Immature natural killer cell (primary cell): ENCODE measurements at regions not wholly inside any gene's neighbourhood (a gene's known extent, or its start where the extent isn't known, plus 50 kb on each side); places are given as distances from the start of the nearest gene placed in this dataset.
"Not testable (repeated sequence)": the region's sequence is repeated elsewhere in the genome, so short reads cannot be mapped to it uniquely, and the experiment has no call there.

Source experiments
- DNase-seq, 3 donors: peaks; one replicate each; pipeline ENCODE4 v3.0.0; 2022; ENCODE audit warnings: mixed read lengths in 1 of 3
- H3K27ac Mint-ChIP-seq, 6 donors: one replicate each; pipeline ENCODE4 v1.8.0; 2020; ENCODE audit warnings: mixed read lengths in 6 of 6, mild to moderate bottlenecking in 5 of 6, inconsistent platforms in 4 of 6, moderate library complexity in 3 of 6
- H3K27me3 Mint-ChIP-seq, 3 donors: one replicate each; pipeline ENCODE4 v1.8.0; 2020 to 2021; ENCODE audit warnings: low read depth in 3 of 3, mild to moderate bottlenecking in 3 of 3, mixed read lengths in 3 of 3, moderate library complexity in 3 of 3, inconsistent platforms in 1 of 3
- H3K36me3 Mint-ChIP-seq, 3 donors: one replicate each; pipeline ENCODE4 v1.8.0; 2020; ENCODE audit warnings: mixed read lengths in 3 of 3, inconsistent platforms in 2 of 3, mild to moderate bottlenecking in 2 of 3
- H3K4me1 Mint-ChIP-seq, 2 donors: one replicate each; pipeline ENCODE4 v1.8.0; 2020; ENCODE audit warnings: inconsistent platforms in 2 of 2, mild to moderate bottlenecking in 2 of 2, mixed read lengths in 2 of 2, moderate library complexity in 1 of 2
- H3K4me3 Mint-ChIP-seq, 5 donors: one replicate each; pipeline ENCODE4 v1.8.0; 2020; ENCODE audit warnings: mild to moderate bottlenecking in 5 of 5, mixed read lengths in 5 of 5, inconsistent platforms in 3 of 5, moderate library complexity in 3 of 5
- H3K9me3 Mint-ChIP-seq, 6 donors: one replicate each; pipeline ENCODE4 v1.8.0; 2020; ENCODE audit warnings: mild to moderate bottlenecking in 6 of 6, mixed read lengths in 6 of 6, inconsistent platforms in 4 of 6, moderate library complexity in 3 of 6

DNA sequence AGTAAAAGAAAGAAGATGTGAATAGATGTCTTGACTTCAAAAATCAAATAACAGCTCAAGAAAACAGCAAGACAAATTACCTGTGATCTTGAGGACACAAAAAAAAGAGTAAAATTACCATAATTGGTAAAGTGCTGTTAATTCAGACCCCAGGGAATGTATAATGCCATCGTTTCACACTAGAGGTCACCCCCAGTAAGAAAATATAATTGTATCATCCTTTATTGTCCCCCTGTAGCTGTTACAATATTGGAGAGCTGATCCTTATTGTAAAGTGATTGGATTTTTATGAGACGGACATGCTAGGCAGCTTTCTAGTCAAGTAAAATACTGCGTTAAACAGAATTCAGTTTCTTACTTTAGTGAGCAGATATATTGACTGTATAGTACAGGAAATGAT, 377.0 kb downstream of the TLE1 start:
- no peak for DNase-seq
- no peaks in the 10 kb centered on the region for H3K36me3 Mint-ChIP-seq
- no peak overlapping the region for H3K27ac Mint-ChIP-seq
- peaks cover 0 to 8% (median 5%) of the 10 kb centered on the region in 6 donors for H3K9me3 Mint-ChIP-seq
- H3K4me3 Mint-ChIP-seq: no peak overlapping the region
- H3K4me1 Mint-ChIP-seq: no peaks in the 10 kb centered on the region
- peaks cover 0 to 6% (median 1%) of the 10 kb centered on the region in 3 donors for H3K27me3 Mint-ChIP-seq

DNA sequence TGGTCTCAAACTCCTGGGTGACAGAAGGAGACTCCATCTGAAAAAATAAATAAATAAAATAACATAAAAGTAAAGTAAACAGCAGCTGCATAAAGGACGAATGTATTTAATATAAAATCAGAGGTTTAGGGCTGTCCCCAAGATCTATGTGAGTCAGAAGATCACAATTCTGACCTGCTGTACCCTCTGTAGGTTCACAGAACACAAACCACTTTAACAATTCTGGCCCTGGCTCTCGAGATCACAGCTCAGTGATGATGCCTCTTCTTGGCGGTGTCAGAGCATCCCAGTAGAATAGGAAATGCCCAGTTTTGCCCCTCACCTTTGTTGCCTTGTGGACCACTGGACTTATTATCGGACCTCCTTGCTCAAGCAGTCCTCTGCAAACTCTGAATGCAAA, 380.9 kb downstream of the TLE1 start:
- no peaks in the 10 kb centered on the region for H3K36me3 Mint-ChIP-seq
- no peak overlapping the region for H3K27ac Mint-ChIP-seq
- peaks cover 0 to 3% (median 1%) of the 10 kb centered on the region in 3 donors for H3K27me3 Mint-ChIP-seq
- H3K4me1 Mint-ChIP-seq: no peaks in the 10 kb centered on the region
- no peak for DNase-seq
- H3K9me3 Mint-ChIP-seq: peaks cover 0 to 5% (median 4%) of the 10 kb centered on the region in 6 donors
- no peak overlapping the region for H3K4me3 Mint-ChIP-seq

DNA sequence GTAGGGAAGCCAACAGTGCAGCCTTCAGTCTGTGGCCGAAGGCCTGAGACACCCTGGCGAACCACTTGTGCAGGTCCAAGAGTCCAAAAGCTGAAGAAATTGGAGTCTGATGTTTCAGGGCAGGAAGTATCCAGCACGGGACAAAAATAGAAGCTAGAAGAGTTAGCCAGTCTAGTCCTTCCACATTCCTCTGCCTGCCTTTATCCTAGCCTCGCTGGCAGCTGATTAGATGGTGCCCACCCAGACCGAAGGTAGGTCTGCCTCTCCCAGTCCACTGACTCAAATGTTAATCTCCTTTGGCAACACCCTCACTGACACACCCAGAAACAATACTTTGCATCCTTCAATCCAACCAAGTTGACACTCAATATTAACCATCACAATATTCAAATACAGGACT, 381.6 kb downstream of the TLE1 start:
- H3K9me3 Mint-ChIP-seq, H3K36me3 Mint-ChIP-seq, DNase-seq, H3K27me3 Mint-ChIP-seq, H3K4me1 Mint-ChIP-seq, H3K4me3 Mint-ChIP-seq, H3K27ac Mint-ChIP-seq: not testable (repeated sequence)

DNA sequence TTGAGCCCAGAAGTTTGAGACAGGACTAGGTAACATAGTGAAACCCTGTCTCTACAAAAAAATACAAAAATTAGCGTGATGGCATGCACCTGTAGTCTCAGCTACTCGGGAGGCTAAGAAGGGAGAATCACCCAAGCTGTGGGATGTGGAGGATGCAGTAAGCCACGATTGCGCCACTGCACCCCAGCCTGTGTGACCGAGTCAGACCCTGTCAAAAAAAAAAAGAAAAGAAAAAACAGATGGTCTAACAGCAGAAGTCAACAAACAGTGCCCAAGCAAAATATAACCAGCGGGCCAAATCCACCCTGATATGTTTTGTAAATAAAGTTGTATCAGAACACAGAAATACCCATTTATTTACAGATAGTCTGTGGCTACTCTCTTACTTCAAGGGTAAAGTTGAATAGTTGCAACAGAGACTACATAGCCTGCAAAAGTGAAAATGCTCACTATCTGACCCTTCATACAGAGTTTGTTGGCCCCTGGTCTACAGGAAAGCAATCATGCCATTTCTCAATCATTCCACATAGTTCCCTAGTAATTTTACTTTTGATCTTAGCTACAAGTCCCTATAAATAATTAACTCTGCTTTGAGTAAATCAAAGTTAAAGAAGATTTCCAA, 383.7 kb downstream of the TLE1 start:
- peaks cover 0 to 3% (median 3%) of the 10 kb centered on the region in 3 donors for H3K27me3 Mint-ChIP-seq
- no peak for DNase-seq
- H3K9me3 Mint-ChIP-seq: peaks cover 0 to 8% (median 2%) of the 10 kb centered on the region in 6 donors
- H3K36me3 Mint-ChIP-seq: no peaks in the 10 kb centered on the region
- H3K4me3 Mint-ChIP-seq: no peak overlapping the region
- H3K4me1 Mint-ChIP-seq: no peaks in the 10 kb centered on the region
- H3K27ac Mint-ChIP-seq: no peak overlapping the region

DNA sequence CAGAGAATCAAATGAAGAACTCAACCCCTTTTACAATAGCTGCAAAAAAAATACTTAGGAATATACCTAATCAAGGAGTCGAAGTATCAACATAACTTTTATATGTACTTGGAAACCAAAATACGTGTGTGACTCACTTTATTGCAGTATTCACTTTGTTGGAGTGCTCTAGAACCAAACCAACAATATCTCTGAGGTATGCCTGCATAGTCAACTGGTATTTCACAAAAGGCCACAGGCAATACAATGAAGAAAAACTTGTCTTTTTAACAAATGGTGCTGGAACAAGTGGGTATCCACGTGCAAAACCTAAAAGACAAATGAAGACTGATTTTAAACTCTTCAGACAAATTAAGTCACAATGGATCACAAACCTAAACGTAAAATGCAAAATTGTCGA, 385.7 kb downstream of the TLE1 start:
- DNase-seq: no peak
- Mint-ChIP-seq H3K27ac (no peak overlapping the region), H3K9me3 (peaks cover 0 to 10% (median 2%) of the 10 kb centered on the region in 6 donors), H3K36me3 (no peaks in the 10 kb centered on the region), H3K4me1 (no peaks in the 10 kb centered on the region), H3K4me3 (no peak overlapping the region), H3K27me3 (peaks cover 0 to 3% (median 0%) of the 10 kb centered on the region in 3 donors)

DNA sequence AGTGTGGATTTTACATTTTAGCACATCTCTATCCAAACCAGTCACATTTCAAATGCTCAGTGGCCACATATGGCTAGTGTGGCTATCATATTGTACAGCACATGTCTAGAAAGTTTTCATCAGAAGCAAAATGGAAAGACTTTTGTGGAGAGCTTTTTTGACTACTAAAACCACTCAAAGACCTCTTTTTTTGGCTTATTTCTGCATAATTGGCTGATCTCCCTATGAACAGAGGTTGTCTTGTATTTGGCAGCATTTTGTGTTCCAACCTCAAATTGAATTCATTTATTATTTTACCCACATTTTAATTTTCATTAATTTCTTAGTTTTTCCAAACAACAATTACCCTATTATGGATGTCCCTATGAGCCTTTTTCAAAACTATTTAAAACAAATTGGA, 395.7 kb downstream of the TLE1 start:
- Mint-ChIP-seq H3K4me1 (no peaks in the 10 kb centered on the region), H3K27ac (no peak overlapping the region), H3K4me3 (no peak overlapping the region), H3K36me3 (no peaks in the 10 kb centered on the region), H3K27me3 (peaks cover 2 to 6% (median 2%) of the 10 kb centered on the region in 3 donors), H3K9me3 (peaks cover 0 to 21% (median 10%) of the 10 kb centered on the region in 6 donors)
- DNase-seq: no peak

DNA sequence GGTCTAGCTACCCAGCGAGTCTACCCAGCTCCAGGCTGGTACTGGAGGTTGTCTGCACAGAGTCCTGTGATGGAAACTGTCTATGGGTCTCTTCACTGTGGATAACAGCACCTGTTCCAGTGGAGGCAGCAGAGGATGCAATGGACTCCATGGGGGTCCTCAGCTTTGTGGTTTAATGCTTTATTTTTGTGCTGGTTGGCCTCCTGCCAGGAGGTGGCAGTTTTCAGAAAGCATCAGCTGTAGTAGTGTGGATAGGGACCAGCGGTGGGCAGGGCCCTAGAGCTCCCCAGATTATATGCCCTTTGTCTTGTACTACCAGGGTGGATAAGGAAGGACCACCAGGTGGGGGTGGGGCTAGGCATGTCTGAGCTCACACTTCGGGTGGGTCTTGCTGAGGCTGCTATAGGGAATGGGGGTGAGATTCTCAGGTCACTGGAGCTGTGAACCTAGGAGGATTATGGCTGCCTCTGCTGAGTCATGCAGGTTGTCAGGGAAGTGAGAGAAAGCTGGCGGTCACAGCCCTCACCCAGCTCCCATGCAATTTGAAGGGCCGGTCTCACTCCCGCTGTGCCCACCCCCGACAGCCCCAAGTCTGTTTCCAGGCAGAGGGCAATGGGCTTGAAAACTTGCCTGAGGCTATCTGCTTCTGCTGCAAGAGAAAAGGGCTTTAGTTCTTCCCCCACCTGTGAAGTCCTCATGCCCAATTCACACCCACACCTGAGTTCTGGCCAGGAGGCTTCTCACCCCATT, 397.1 kb downstream of the TLE1 start:
- no peaks in the 10 kb centered on the region for H3K4me1 Mint-ChIP-seq
- no peak overlapping the region for H3K4me3 Mint-ChIP-seq
- H3K9me3 Mint-ChIP-seq: peaks cover 4 to 21% (median 11%) of the 10 kb centered on the region in 6 donors
- H3K27ac Mint-ChIP-seq: no peak overlapping the region
- H3K36me3 Mint-ChIP-seq: no peaks in the 10 kb centered on the region
- DNase-seq: no peak
- H3K27me3 Mint-ChIP-seq: peaks cover 2 to 6% (median 2%) of the 10 kb centered on the region in 3 donors

DNA sequence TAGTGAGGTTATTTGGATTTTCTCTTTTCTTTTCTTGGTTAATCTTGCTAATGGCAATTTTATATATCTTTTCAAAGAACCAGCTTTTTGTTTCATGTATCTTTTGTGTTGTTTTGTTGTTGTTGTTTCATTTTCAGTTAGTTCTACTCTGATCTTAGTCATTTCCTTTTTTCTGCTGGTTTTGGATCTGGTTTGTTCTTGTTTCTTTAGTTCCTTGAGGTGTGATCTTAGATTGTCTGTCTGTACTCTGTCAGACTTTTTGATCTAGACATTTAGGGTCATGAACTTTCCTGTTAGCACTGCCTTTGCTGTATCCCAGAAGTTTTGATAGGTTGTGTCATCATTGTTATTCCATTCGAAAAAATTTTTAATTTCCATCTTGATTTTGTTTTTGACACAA, 399.7 kb downstream of the TLE1 start:
- H3K4me3 Mint-ChIP-seq: no peak overlapping the region
- H3K27ac Mint-ChIP-seq: no peak overlapping the region
- H3K4me1 Mint-ChIP-seq: no peaks in the 10 kb centered on the region
- H3K27me3 Mint-ChIP-seq: peaks cover 2 to 3% (median 2%) of the 10 kb centered on the region in 3 donors
- no peaks in the 10 kb centered on the region for H3K36me3 Mint-ChIP-seq
- no peak for DNase-seq
- peaks cover 4 to 29% (median 11%) of the 10 kb centered on the region in 6 donors for H3K9me3 Mint-ChIP-seq

DNA sequence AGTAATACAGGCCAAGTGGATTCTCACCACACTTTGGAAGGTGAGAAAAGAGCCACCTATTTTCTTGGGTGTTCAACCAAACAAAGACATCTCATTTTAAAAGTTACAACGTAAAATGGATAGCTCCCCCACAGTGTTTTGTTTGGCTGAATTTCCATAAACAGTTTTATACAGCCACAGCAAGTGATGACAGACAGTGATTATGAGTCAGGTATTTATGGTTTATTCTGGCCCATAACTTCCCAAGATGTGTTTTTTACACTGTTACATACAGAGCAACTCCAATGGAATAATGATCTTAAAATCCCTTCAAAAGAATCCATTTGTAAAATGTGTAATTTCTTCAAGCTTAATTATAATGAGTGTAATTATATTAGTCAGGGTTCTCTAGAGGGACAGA, 421.3 kb downstream of the TLE1 start:
- H3K36me3 Mint-ChIP-seq: no peaks in the 10 kb centered on the region
- H3K9me3 Mint-ChIP-seq: peaks cover 0 to 30% (median 5%) of the 10 kb centered on the region in 6 donors

DNA sequence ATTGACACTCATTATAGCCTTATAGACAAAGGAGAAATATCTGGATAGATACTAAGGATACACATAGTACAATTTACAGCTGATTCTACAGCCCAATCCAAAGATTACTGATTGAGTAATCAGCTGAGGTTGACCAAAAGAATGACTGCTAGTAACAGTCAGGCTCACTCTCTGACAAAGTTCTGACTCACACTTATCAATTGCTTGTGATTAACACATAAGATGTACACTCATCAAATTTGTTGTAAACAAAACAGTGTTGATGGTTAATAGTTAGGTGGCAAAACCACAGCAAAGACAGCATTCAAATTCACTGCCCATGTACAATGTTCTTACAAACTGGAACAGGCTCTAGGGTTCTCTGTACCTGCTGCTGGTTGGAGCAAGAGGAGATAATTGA, 422.7 kb downstream of the TLE1 start:
- Mint-ChIP-seq H3K9me3 (peaks cover 2 to 22% (median 6%) of the 10 kb centered on the region in 6 donors), H3K4me1 (no peaks in the 10 kb centered on the region), H3K36me3 (no peaks in the 10 kb centered on the region), H3K27me3 (no peaks in the 10 kb centered on the region), H3K27ac (no peak overlapping the region), H3K4me3 (no peak overlapping the region)
- no peak for DNase-seq

More for the DNA sequence above, 421.3 kb downstream of the TLE1 start:
- Mint-ChIP-seq H3K27me3 (no peaks in the 10 kb centered on the region), H3K27ac (no peak overlapping the region), H3K4me3 (no peak overlapping the region), H3K4me1 (no peaks in the 10 kb centered on the region)
- no peak for DNase-seq

DNA sequence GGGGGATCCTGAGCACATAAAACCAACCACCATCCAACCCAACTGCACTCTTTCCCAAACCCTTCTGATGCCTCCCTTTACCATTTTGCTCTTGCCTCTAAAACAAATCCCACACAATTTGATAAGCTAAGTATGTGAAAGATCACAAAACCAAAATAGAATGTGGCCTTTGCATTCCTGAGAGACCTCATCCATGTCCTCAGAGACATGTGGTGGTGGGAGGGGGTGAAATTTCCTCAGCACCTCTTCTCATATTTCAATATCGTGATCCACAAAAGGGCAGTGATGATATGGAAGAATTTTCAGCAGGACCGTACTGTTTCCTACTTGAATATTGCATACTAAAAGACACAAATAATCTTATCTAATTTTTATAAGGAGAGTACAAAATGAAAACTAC, 423.3 kb downstream of the TLE1 start:
- Mint-ChIP-seq H3K36me3 (no peaks in the 10 kb centered on the region), H3K4me3 (no peak overlapping the region), H3K4me1 (no peaks in the 10 kb centered on the region), H3K27me3 (no peaks in the 10 kb centered on the region), H3K9me3 (peaks cover 5 to 26% (median 10%) of the 10 kb centered on the region in 6 donors), H3K27ac (no peak overlapping the region)
- DNase-seq: no peak

DNA sequence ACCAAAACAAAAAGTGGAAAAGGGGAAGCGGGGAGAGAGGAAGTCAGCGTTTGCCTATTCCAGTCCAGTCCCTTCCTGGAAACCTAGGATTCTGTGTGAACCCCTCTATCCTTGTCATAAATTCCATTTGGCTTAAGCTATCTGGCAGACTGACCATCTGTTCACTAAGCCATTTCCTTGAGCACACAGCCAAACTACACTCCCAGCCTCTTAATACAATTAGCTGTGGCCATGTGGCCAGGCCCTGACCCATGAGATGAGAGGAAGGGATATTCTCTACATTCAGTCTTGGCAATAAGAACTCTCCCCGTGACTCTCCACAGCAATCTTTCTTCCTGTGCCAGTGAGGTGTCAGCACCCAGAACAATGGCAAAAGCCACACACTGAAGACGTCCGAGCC, 424.8 kb downstream of the TLE1 start:
- DNase-seq: no peak
- Mint-ChIP-seq H3K4me3 (no peak overlapping the region), H3K27ac (no peak overlapping the region), H3K4me1 (no peaks in the 10 kb centered on the region), H3K9me3 (peaks cover 5 to 24% (median 10%) of the 10 kb centered on the region in 6 donors), H3K27me3 (no peaks in the 10 kb centered on the region), H3K36me3 (no peaks in the 10 kb centered on the region)

DNA sequence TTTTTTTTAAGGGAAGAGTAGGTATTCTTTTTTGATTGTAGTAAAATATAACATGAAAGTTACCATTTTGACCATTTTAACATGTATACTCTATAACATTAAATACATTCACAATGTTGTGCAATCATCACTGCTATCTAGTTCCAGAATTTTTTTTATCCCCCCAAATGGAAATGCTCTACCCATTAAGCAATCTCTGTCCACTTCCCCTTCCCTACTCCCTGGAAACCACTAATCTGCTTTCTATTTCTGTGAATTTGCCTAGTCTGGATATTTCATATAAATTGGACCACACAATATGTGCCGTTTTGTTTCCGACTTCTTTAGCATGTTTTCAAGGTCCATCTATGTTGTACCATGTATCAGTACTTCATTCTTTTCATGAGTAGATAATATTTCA, 429.5 kb downstream of the TLE1 start:
- Mint-ChIP-seq H3K36me3 (no peaks in the 10 kb centered on the region), H3K27me3 (no peaks in the 10 kb centered on the region), H3K4me3 (no peak overlapping the region), H3K9me3 (peaks cover 8 to 19% (median 12%) of the 10 kb centered on the region in 6 donors), H3K4me1 (no peaks in the 10 kb centered on the region), H3K27ac (no peak overlapping the region)
- DNase-seq: no peak

DNA sequence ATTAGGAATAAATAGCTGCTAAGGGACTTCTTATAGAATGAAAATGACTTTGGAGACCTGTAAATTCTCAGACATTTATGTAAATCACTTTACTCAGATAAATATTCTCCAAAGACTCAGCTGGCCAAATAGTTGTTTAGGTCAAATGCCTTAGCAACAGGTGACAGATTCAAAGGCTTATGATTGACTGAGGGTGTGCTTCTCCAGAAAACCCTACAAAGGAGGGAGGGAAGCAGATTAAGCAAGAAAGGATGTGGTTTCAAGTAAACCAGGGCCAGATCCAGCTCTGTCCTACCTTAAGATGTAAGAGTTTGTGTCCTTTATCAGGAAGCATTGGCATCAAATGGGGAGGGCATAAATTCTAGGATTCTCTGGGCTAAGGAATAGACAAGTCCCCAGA, 433.0 kb downstream of the TLE1 start:
- H3K4me3 Mint-ChIP-seq: no peak overlapping the region
- no peaks in the 10 kb centered on the region for H3K36me3 Mint-ChIP-seq
- H3K27ac Mint-ChIP-seq: no peak overlapping the region
- no peaks in the 10 kb centered on the region for H3K4me1 Mint-ChIP-seq
- no peak for DNase-seq
- no peaks in the 10 kb centered on the region for H3K27me3 Mint-ChIP-seq
- peaks cover 5 to 12% (median 11%) of the 10 kb centered on the region in 6 donors for H3K9me3 Mint-ChIP-seq
